HS-5 (cell line): ENCODE measurements at regions not wholly inside any gene's neighbourhood (a gene's known extent, or its start where the extent isn't known, plus 50 kb on each side); places are given as distances from the start of the nearest gene placed in this dataset.
"Not testable (repeated sequence)": the region's sequence is repeated elsewhere in the genome, so short reads cannot be mapped to it uniquely, and the experiment has no call there.

ENCODE experiments used
- DNase-seq: peaks from one replicate; pipeline ENCODE4 v3.0.0-alpha.2; 2012; ENCODE audit warnings: low read depth

- DNase-seq = peak; percentile 10
These were observed 807.7 kb upstream of the ZWINT start for GRCh38 chr10:57168611-57169240.

GRCh38 chr10:57165671-57166070, 804.6 kb upstream of the ZWINT start:
- no peak for DNase-seq

- no peak for DNase-seq
These were observed 801.2 kb upstream of the ZWINT start for GRCh38 chr10:57162231-57162630.

- DNase-seq = no peak
These were observed 800.1 kb upstream of the ZWINT start for GRCh38 chr10:57161157-57161556.

- DNase-seq = no peak
These were observed 784.5 kb upstream of the ZWINT start for GRCh38 chr10:57145548-57145947.

- no peak for DNase-seq
These were observed 782.0 kb upstream of the ZWINT start for GRCh38 chr10:57142925-57143576.

GRCh38 chr10:57141708-57142107, 780.6 kb upstream of the ZWINT start:
- no peak for DNase-seq

GRCh38 chr10:57119684-57120083, 758.6 kb upstream of the ZWINT start:
- no peak for DNase-seq

GRCh38 chr10:57113545-57113944, 752.5 kb upstream of the ZWINT start:
- DNase-seq = no peak

GRCh38 chr10:57102236-57102635, 741.2 kb upstream of the ZWINT start:
- no peak for DNase-seq

- DNase-seq = no peak
These were observed 737.1 kb upstream of the ZWINT start for GRCh38 chr10:57098146-57098545.

GRCh38 chr10:57096044-57096443, 735.0 kb upstream of the ZWINT start:
- no peak for DNase-seq

- DNase-seq = no peak
These were observed 733.9 kb upstream of the ZWINT start for GRCh38 chr10:57094965-57095364.

GRCh38 chr10:57094083-57094482, 733.0 kb upstream of the ZWINT start:
- DNase-seq = no peak

GRCh38 chr10:57053530-57053929, 692.5 kb upstream of the ZWINT start:
- DNase-seq = no peak

GRCh38 chr10:57049096-57049495, 688.0 kb upstream of the ZWINT start:
- no peak for DNase-seq

GRCh38 chr10:57038531-57038930, 677.5 kb upstream of the ZWINT start:
- DNase-seq = no peak

GRCh38 chr10:57035310-57035709, 674.3 kb upstream of the ZWINT start:
- DNase-seq = no peak

- DNase-seq = not testable (repeated sequence)
These were observed 671.2 kb upstream of the ZWINT start for GRCh38 chr10:57032301-57032700.

- no peak for DNase-seq
These were observed 670.3 kb upstream of the ZWINT start for GRCh38 chr10:57031346-57031745.

- no peak for DNase-seq
These were observed 665.2 kb upstream of the ZWINT start for GRCh38 chr10:57026307-57026706.

GRCh38 chr10:57023626-57024025, 662.6 kb upstream of the ZWINT start:
- DNase-seq = no peak

GRCh38 chr10:57018452-57018851, 657.4 kb upstream of the ZWINT start:
- DNase-seq = no peak
